Right forelimb (tissue), 1 donor: ENCODE measurements at regions not wholly inside any gene's neighbourhood (a gene's known extent, or its start where the extent isn't known, plus 50 kb on each side); places are given as distances from the start of the nearest gene placed in this dataset.
"Not testable (repeated sequence)": the region's sequence is repeated elsewhere in the genome, so short reads cannot be mapped to it uniquely, and the experiment has no call there.

Source experiments
- DNase-seq: peaks from one replicate; pipeline ENCODE4 v3.0.0-alpha.2; 2018

DNA sequence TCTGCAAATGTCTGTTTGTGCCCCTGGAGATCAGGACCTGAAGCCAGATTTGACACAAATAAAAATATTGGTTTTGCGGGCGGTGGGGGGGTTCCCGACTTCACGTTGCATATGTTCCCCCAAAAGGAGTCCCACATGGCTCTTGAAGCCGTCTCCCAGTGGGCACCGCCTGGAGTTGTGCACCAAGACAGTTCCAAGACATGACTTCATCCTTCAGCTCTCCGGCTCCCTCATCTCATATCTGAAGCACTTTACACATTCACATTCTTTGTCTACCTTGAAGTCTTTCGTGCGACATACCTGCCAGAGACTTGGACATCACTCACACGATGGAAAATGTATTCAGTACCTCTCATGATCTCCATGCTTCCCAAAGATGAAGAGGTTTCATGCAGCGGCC lies 362.8 kb upstream of the FOXK1 start:
- no peak for DNase-seq

DNA sequence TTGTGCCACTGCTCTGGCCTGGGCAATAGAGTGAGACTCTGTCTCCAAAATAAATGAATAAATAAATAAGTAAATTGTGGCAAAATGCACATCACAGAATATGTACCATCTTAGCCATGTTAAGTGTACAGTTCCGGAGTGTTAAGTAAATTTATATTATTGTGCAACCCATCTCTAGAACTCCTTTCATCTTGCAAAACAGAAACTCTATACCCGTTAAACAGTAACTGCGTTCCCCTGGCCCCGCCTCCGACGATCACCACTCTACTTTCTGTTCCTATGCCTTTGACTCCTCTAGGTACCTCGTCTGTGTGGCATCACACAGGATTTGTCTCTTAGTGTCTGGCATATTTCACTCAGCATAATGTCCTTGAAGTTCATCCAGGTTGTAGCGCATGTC lies 356.4 kb upstream of the FOXK1 start:
- DNase-seq, result no peak

DNA sequence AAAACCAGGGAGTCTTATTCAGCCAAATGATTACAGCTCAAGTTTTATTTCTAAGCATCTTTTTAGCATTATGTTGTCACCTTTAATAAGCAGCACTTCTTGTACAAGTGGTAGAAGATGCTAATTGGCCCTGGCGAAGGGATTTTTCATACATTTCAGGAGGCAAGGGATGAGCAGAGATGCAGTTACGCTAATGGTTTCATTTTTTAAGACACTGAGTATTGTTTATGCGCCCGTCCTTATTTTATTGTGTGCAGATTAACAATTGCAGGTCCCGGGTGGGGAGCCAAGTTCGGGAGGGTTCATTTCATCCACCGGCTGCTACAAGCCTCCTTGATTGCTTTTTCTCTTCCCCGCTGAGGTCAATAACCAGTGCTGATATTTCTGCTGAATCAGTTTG lies 350.4 kb upstream of the FOXK1 start:
- DNase-seq, result no peak

DNA sequence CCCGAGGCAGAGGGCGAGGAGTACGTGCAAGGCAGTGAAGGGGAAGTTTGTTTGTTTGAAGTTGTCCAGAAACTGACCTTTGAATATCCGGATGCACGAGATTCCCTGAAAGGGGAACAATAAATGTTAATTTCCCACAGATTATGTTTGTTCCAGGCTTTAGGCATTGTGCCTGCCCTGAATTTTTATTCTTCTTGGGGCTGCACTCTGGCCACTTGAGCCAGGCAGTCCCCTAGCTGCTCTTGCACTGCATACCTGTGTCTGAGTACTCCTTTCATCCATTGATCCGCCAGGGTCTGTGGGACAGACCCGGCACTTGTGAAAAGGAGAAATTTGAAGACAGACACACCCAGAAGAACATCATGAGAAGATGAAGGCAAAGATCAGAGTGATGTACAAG lies 343.5 kb upstream of the FOXK1 start:
- DNase-seq, result no peak

DNA sequence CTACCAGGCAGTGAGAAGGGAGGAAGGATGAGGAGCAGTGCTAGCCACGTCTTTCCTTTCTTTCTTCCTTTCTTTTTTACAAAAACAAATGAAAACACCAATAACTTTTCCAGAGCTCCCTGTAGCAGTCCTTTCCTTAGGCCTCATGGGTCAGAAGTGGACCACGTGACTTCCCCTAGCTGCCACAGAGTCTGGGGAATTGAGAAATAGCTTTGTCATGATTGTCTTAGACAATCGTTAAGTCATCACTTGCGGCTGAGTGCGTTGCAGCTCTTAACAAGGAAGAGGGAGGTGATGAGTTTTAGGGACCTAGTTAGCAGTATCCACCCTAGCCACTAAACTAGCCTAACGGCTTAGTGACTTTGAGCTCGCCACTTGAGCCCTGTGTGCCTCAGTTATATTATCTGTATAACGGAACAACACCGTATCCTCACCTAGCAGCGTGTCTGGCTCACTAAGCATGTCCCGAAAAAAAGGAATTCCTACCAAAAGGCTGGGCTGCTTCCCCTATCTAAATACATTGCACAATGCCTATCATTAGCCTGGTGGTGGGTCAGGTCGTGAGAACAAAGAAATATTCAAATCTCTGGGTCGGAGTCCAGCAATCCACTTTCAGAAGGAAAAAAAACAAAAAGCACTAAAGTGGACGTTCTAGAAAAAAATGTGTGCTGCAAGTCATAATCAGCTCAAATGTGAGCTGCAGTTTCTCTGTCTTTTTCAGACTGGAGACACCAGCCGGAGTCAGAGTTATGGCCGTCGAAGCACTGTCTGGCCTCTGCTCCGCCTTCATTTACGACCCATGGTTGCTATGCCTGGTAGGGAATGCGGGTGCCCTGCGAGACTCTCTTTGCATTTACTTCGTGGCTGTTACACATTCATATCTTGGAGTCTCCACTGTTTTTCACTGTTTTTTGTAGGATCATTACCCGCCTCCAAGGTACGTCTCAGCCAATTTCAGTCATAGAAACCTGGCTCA lies 338.5 kb upstream of the FOXK1 start:
- DNase-seq, result no peak

DNA sequence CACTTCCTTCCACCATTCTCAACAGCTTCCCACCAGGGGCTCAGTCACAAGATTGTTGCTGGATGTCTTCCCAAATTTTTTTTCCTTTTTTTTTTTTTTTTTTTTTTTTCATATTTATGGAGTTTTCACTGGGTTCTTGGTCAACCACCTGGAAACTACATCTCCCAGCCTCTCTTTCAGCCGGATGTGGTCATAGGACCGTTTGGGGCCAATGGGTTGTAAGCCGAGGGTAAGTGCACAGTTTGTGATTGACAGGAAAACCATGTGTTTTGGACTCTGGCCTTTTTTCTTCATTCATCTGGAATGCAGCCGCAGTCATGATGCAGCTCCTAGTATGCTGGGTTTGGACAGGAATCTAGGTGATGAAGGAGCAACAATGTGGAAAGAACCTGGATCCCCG lies 337.1 kb upstream of the FOXK1 start:
- DNase-seq, result no peak

DNA sequence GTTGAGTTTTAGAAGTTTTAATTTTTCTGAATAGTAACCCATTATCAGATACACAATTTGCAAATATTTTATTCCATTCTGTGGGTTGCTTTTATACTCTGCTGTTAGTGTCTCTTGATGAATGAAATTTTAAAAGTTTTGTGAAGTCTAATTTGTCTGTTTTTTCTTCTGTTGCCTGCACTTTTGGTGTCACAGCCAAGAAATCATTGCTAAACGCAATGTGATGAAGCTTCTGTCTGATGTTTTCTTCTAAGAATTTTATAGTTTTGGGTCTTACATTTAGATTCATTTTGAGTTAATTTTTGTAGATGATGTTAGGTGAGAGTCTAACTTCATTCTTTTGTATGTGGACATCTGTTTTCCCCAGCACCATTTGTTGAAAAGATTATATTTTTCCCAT lies 330.0 kb upstream of the FOXK1 start:
- DNase-seq, result no peak

DNA sequence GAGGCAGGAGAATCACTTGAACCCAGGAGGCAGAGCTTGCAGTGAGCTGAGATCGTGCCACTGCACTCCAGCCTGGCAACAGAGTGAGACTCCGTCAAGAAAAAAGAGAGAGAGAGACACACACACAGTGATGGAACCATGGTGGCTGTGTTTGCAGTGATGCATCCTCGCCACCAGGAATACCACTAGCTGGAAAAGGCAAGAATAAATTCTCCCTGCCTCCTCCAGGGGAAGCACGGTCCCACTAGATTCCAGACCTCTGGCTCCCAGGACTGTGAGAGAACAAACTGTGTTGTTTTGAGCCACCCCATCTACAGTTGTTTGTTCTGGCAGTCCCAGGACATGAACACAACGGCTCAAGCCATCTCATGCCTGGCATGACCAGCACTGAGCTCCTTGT lies 320.3 kb upstream of the FOXK1 start:
- no peak for DNase-seq

DNA sequence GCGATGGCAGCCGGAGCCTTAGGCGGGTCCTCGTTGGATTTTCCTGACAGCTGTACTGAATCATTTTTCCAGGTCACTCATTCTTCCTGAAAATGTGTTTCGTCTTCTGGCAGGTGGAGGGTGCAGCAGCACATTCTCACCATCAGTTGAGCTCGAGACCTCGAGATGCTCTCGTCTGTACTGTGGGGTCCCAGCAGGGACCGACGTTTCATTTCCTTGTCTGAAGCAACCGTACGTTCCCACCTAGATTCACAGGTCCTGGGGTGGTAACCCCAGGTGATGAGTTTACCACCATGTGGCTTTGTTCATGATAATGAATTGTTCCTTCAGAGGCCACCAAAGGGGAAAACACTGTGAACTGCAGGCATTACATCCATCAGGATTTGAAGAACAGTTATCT lies 298.5 kb upstream of the FOXK1 start:
- no peak for DNase-seq

DNA sequence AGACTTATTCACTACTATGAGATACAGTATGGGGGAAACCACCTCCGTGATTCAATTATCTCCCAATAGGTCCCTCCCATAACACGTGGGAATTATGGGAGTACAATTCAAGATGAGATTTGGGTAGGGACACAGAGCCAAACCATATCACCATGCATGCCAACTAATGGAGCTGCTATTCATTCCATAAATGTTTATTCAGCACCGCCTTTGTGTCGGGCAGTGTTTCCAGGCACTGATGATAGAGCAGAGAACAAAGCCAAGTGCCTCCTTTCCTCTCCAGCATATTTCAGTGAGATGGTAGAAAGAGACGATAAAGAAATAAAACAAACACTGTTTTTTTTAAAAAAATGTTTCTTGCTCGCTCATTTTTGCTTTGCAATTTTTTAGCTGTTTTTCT lies 295.9 kb upstream of the FOXK1 start:
- no peak for DNase-seq

DNA sequence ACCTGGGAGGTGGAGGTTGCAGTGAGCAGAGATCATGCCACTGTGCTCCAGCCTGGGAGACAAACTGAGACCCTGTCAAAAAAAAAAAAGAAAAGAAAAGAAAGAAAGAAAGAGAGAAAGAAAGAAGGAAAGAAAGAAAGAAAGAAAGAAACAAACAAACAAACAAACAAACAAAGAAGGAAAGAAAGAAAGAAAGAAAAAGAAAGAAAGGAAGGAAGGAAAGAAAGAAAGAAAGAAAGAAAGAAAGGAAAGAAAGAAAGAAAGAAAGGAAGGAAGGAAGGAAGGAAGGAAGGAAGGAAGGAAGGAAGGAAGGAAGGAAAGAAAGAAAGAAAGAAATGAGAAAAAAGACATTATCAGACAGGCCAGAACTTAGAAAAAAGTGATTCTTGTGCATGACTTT lies 291.0 kb upstream of the FOXK1 start:
- not testable (repeated sequence) for DNase-seq

DNA sequence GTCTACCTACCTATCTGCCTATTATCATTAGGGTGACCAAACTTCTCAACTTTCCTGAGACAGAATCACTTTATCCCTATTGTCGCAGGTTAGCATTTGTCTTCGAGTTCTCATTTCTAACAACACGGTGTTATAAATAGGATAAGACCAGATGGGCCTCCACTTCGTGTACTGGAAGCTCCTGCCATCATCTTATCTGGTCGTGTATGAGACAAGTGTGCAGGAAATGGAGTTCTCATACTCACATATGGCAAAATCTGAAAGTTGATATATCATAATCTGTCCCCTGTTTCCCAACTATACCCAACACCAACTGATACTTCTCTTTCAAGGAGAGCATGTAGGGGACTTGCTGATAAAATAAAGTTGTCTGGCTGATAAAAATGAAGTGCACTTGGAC lies 287.4 kb upstream of the FOXK1 start:
- DNase-seq, result no peak

DNA sequence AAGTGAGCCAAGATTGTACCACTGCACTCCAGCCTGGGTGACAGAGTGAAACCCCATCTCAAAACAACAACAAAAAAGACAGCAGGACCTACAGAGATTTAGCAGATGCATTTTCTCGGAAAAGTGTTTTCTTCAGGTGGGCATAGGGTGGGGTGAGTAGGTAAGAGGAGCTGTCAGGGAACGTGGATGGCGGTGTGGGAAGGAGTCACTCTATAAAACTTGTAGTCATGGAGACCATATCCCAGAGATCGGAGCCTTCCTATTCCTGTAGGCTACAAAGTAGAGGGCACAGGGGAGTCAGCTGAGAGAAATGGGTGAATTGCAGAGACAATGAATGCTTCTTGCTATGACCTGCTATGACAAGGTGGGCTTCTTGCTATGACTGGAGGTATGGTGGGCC lies 283.0 kb upstream of the FOXK1 start:
- DNase-seq, result no peak

DNA sequence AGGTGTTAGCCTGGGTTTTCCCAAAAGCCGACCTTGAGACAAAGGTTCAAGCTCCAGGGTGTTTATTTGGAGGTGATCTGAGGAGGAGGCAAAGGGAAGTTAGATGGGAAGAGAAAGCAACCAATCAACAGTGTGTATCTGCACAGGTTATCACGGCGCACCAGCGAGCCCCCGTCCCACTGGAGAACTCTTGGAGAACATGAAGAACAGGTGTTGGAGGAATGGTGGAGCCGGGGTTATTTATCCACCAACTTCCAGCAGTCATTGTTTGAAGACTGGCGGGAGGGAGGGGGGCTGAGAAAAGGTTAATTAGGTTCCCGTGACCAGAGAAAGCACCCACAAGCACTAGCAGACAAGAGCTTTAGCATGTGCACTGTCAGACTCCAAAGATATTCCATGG lies 282.5 kb upstream of the FOXK1 start:
- no peak for DNase-seq

DNA sequence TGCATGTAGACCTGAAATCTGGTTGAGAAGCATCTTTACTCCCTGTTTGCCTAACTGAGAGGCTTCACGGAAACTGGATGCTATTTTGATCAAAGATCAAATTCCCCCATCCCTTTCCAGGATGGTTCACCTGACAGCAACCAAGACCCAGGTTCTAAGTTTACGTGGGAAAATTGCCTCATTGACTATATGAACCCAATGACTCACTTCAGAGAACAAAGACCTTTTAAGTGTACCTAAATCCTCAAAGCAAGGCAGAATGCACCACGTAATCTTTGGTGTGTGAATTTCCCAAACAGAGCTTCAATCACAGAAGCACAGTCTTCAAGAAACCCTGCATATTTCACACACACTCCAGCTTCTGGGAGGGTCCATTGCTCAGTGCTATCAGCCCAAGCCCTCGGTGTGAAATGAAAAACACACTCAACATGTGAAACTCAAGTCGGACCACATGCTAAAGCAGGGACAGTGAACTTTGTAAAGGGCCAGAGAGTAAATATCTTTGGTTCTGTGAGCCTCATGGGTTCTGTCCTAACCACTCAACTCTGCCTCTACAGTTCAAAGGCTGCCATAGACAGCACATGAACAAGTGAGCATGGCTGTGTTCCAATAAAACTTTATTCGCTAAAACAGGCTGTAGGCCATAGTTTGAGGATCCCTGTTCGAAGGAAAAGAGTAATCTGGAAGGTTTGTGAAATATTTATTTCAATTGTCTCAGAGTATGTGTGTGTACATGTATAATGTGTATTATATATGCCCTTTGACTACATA lies 275.6 kb upstream of the FOXK1 start:
- DNase-seq, result no peak

DNA sequence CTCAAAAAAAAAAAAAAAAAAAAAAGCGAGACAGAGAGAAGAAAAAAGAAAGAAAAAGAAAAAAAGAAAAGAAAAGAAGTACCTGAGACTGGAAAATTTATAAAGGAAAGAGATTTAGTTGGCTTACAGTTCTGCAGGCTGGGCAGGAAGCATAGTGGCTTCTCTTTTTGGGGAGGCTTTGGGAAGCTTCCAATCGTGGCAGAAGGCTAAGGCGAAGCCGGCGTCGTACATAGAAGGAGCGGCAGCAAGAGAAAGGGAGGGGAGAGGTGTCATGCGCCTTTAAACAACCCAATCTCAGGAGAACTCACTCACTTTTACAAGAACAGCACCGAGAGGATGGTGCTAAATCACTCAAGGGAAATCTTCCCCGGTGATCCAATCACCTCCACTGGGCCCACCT lies 272.1 kb upstream of the FOXK1 start:
- no peak for DNase-seq

DNA sequence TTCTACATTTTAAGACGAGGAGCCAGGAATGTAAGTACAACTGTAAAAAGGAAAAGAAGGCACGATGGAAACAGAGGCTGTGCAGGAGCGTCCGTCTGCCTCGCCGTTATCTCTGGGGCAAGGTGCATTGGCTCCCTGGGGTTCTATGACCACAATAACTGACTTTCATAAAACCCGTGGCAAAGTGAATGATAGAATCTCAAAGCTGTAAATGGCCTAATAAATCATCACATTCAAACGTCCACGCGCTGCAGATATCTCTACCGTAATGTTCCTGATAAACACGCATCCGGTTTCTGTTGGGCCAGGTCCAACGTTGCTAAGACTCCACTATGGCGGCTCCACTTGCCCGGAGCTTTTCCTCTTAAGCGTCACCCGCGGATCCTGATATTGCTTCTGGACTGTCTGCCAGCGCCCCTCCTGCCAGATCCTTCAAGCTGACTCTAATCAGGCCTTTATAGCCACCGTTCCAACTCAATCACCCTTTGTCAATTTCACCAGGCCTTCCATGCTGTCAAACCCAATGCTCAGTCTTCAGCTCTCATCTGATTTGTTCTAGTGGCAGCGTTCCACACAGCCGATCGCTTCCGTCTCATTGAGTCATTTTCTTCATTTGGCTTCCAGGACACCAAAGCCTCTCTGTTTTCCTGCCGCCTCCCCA lies 265.6 kb upstream of the FOXK1 start:
- no peak for DNase-seq

DNA sequence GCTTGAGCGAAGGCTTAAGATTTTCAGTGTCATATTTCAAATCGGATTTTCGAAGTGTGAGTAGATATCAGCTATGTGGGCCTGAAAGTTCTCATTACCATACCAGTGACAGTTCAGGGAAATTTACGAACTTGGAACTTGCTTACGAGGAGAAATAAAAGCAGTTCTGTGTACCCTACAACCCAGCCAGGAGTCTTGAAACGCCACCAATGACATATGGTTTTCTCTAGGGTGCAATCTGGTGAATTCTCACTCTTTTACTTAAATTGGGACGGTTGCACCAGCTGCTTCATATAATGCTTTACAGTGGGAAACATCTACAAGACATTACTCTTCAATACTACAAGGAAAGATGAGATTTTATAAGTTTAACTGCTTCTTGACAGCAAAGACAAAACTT lies 253.6 kb upstream of the FOXK1 start:
- no peak for DNase-seq

DNA sequence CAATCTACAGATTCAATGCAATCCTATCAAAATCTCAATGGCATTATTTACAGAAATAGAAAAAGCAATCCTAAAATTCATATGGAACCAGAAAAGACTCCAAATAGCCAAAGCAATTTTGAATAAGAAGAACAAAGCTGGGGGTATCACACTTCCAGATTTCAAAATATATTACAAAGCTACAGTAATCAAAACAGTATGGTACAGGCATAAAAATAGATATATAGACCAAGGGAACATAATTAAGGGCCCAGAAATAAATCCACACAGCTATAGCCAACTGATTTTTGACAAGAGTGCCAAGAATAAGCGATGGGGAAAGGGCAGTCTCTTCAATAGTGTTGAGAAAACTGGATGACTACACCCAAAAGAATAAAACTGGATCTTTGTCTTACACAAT lies 251.9 kb upstream of the FOXK1 start:
- DNase-seq, result no peak

DNA sequence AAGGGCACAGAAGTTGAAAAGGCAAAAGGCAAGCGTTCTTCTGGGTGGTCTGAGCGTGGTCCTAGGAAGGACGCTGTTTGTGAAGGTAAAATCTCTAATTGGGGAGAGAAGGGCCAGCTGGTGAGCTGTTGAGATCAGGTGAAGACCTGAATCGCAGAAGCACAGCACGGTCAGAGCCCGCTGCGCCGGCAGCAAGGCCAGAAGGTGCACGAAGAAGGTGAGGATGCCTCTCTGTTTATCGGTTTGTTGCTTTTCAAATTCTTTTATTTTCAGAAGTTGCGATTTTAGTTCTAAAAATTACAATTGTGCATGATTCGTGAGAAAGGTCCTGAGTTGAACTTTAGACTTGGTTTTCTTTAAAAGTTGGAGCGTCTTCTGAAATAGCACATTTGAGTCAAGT lies 247.8 kb upstream of the FOXK1 start:
- no peak for DNase-seq

DNA sequence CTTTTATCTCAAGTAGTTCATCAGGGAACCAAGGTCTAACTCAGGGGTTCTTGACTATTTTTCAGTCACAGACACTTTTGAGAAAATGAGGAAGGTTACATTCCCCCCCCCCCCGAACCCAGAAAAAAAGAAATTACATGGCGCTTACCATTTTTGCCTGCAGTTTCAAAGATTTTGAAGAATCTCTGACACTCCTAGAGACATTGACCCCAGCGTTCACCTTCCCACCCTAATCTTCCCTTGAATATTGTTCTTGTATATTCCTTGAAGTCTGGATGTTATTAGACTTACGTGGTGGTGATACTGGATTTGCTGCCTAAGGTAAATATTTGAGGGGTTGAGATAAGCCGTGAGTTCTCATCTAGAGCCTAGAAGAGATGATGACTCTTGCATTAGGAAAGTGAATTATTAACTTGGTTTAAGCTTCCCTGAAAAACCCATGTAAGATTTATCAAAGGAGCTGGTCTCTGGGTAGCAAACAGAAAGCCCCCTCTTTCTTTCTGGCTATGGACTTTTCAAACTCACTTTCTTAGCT lies 245.7 kb upstream of the FOXK1 start:
- no peak for DNase-seq

DNA sequence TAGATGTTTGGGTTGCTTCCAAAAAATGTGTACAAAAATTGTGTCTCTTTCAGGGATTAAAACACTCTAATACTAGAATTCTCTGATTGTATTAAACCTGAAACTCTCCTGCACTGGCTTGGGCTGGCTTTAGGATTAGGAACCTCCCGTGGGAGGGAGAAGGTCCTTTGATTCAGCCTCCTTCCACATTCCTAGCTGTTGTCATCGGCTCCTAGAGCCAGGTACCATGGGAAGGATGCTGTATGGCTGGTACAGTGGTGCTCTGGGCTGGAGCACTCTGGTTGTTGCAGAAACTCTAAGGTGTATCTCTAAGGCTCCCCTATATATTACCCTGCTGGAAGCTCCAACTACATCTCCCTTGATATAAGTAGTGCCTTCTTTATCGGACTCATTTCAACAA lies 245.2 kb upstream of the FOXK1 start:
- DNase-seq, result no peak

DNA sequence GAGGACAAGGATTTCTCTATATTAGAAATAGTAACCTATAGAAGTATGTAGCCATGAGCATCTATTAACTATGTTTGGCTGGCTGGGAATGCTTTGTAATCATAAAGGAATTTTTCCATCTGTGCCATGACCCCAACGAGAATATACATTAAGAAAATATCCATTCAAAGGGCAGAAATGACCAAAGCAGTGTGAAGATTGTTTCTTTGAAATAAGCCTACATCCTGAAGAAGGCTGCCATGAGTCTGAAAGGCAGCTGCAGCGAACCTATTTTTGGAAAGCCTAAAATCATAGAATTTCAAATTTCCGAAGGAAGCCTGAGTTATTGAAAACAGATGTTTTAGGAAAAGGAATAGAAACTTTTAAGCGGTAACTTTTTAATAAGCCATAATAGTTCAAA lies 244.2 kb upstream of the FOXK1 start:
- no peak for DNase-seq
